ENCODE measurements at regions not wholly inside any gene's neighbourhood (a gene's known extent, or its start where the extent isn't known, plus 50 kb on each side); places are given as distances from the start of the nearest gene placed in this dataset.
A peak's percentile ranks its signal among the peaks of the same experiment; 100 is the strongest.

- no peak overlapping the region for H3K4me2 ChIP-seq (ENCODE audit: low read length)
Observed at GRCh38 chr14:98867726-98868125, 404.3 kb downstream of the BCL11B start.

GRCh38 chr14:98868866-98869265 lies 403.1 kb downstream of the BCL11B start:
- no peak overlapping the region for H4K12ac ChIP-seq (ENCODE audit: low read depth, low read length)
- H3K9me3 ChIP-seq (ENCODE audit: insufficient read depth, low read depth, low read length), result no peaks in the 10 kb centered on the region
- no peak overlapping the region for H4K8ac ChIP-seq (ENCODE audit: low read depth, low read length)
- DNase-seq, result no peak
- H3K4ac ChIP-seq (ENCODE audit: low read depth, low read length), result no peak overlapping the region
- no CpG with 5 or more reads among the region's 10 CpGs for WGBS (ENCODE audit: extremely low coverage, insufficient coverage, insufficient read length)
- no peak overlapping the region for H3K14ac ChIP-seq (ENCODE audit: low read length)
- H3K27me3 ChIP-seq (ENCODE audit: insufficient read depth, low read length), result no peaks in the 10 kb centered on the region
- H3K4me3 ChIP-seq (ENCODE audit: low read depth, low read length), result no peak overlapping the region
- no peak overlapping the region for H2AK5ac ChIP-seq (ENCODE audit: low read length)
- H3K79me2 ChIP-seq (ENCODE audit: control insufficient read depth, insufficient read depth, low read length, poor library complexity), result no peaks in the 10 kb centered on the region
- H2BK12ac ChIP-seq (ENCODE audit: low read length), result no peak overlapping the region
- H3K4me2 ChIP-seq (ENCODE audit: low read length), result no peak overlapping the region
- H3K4me1 ChIP-seq (ENCODE audit: control insufficient read depth in 1 of 2, insufficient read depth in 2 of 2, low read length in 2 of 2), result no peaks in the 10 kb centered on the region
- no peaks in the 10 kb centered on the region for H3K79me1 ChIP-seq (ENCODE audit: low read length)
- H2AFZ ChIP-seq (ENCODE audit: insufficient read depth, low read length, poor library complexity), result no peak overlapping the region
- H3K9ac ChIP-seq (ENCODE audit: low read length), result no peak overlapping the region
- H3K27ac ChIP-seq (ENCODE audit: low read depth, low read length), result no peak overlapping the region
- H4K91ac ChIP-seq (ENCODE audit: low read depth, low read length), result no peak overlapping the region
- no peaks in the 10 kb centered on the region for H3K36me3 ChIP-seq (ENCODE audit: control insufficient read depth in 1 of 2, insufficient read depth in 2 of 2, low read length in 2 of 2)
- H3K18ac ChIP-seq (ENCODE audit: low read length), result no peak overlapping the region
- no peak overlapping the region for H2BK120ac ChIP-seq (ENCODE audit: insufficient read depth, low read length, poor library complexity)
- no peak overlapping the region for H2BK5ac ChIP-seq (ENCODE audit: low read depth, low read length, poor library complexity)
- no peak overlapping the region for H3K23ac ChIP-seq (ENCODE audit: low read length)

More at GRCh38 chr14:98867726-98868125, 404.3 kb downstream of the BCL11B start:
- Histone ChIP-seq H3K27me3 (ENCODE audit: insufficient read depth, low read length) (no peaks in the 10 kb centered on the region), H2AK5ac (ENCODE audit: low read length) (no peak overlapping the region), H4K8ac (ENCODE audit: low read depth, low read length) (no peak overlapping the region), H2AFZ (ENCODE audit: insufficient read depth, low read length, poor library complexity) (no peak overlapping the region), H3K79me1 (ENCODE audit: low read length) (no peaks in the 10 kb centered on the region), H3K4me3 (ENCODE audit: low read depth, low read length) (no peak overlapping the region), H2BK120ac (ENCODE audit: insufficient read depth, low read length, poor library complexity) (no peak overlapping the region), H3K4ac (ENCODE audit: low read depth, low read length) (no peak overlapping the region), H3K18ac (ENCODE audit: low read length) (no peak overlapping the region), H3K27ac (ENCODE audit: low read depth, low read length) (no peak overlapping the region), H3K9me3 (ENCODE audit: insufficient read depth, low read depth, low read length) (no peaks in the 10 kb centered on the region), H3K4me1 (ENCODE audit: control insufficient read depth in 1 of 2, insufficient read depth in 2 of 2, low read length in 2 of 2) (no peaks in the 10 kb centered on the region), H3K14ac (ENCODE audit: low read length) (no peak overlapping the region), H3K79me2 (ENCODE audit: control insufficient read depth, insufficient read depth, low read length, poor library complexity) (no peaks in the 10 kb centered on the region), H3K23ac (ENCODE audit: low read length) (no peak overlapping the region), H2BK12ac (ENCODE audit: low read length) (no peak overlapping the region), H2BK5ac (ENCODE audit: low read depth, low read length, poor library complexity) (no peak overlapping the region), H4K91ac (ENCODE audit: low read depth, low read length) (no peak overlapping the region), H4K12ac (ENCODE audit: low read depth, low read length) (no peak overlapping the region), H3K36me3 (ENCODE audit: control insufficient read depth in 1 of 2, insufficient read depth in 2 of 2, low read length in 2 of 2) (no peaks in the 10 kb centered on the region), H3K9ac (ENCODE audit: low read length) (peak overlapping the region; percentile 31)
- DNase-seq, result no peak
- no CpG with 5 or more reads among the region's 9 CpGs for WGBS (ENCODE audit: extremely low coverage, insufficient coverage, insufficient read length)

- Histone ChIP-seq H3K18ac (ENCODE audit: low read length) (no peak overlapping the region), H2BK120ac (ENCODE audit: insufficient read depth, low read length, poor library complexity) (no peak overlapping the region), H3K4me1 (ENCODE audit: control insufficient read depth in 1 of 2, insufficient read depth in 2 of 2, low read length in 2 of 2) (no peaks in the 10 kb centered on the region), H3K4ac (ENCODE audit: low read depth, low read length) (no peak overlapping the region), H3K36me3 (ENCODE audit: control insufficient read depth in 1 of 2, insufficient read depth in 2 of 2, low read length in 2 of 2) (no peaks in the 10 kb centered on the region), H2BK5ac (ENCODE audit: low read depth, low read length, poor library complexity) (no peak overlapping the region), H3K9me3 (ENCODE audit: insufficient read depth, low read depth, low read length) (no peaks in the 10 kb centered on the region), H3K27ac (ENCODE audit: low read depth, low read length) (no peak overlapping the region), H3K79me2 (ENCODE audit: control insufficient read depth, insufficient read depth, low read length, poor library complexity) (no peaks in the 10 kb centered on the region), H3K4me3 (ENCODE audit: low read depth, low read length) (no peak overlapping the region), H2AK5ac (ENCODE audit: low read length) (no peak overlapping the region), H3K79me1 (ENCODE audit: low read length) (no peaks in the 10 kb centered on the region), H3K4me2 (ENCODE audit: low read length) (no peak overlapping the region), H3K27me3 (ENCODE audit: insufficient read depth, low read length) (no peaks in the 10 kb centered on the region), H4K8ac (ENCODE audit: low read depth, low read length) (no peak overlapping the region), H3K14ac (ENCODE audit: low read length) (no peak overlapping the region), H3K23ac (ENCODE audit: low read length) (no peak overlapping the region), H4K12ac (ENCODE audit: low read depth, low read length) (no peak overlapping the region), H2AFZ (ENCODE audit: insufficient read depth, low read length, poor library complexity) (no peak overlapping the region), H4K91ac (ENCODE audit: low read depth, low read length) (no peak overlapping the region), H2BK12ac (ENCODE audit: low read length) (no peak overlapping the region), H3K9ac (ENCODE audit: low read length) (no peak overlapping the region)
- no CpG with 5 or more reads among the region's 2 CpGs for WGBS (ENCODE audit: extremely low coverage, insufficient coverage, insufficient read length)
- no peak for DNase-seq
Observed at GRCh38 chr14:98871796-98872195, 400.2 kb downstream of the BCL11B start.

- Histone ChIP-seq H3K4me1 (ENCODE audit: control insufficient read depth in 1 of 2, insufficient read depth in 2 of 2, low read length in 2 of 2) (no peaks in the 10 kb centered on the region), H4K12ac (ENCODE audit: low read depth, low read length) (no peak overlapping the region), H3K4me3 (ENCODE audit: low read depth, low read length) (no peak overlapping the region), H3K27ac (ENCODE audit: low read depth, low read length) (no peak overlapping the region), H3K27me3 (ENCODE audit: insufficient read depth, low read length) (no peaks in the 10 kb centered on the region), H3K14ac (ENCODE audit: low read length) (no peak overlapping the region), H3K36me3 (ENCODE audit: control insufficient read depth in 1 of 2, insufficient read depth in 2 of 2, low read length in 2 of 2) (no peaks in the 10 kb centered on the region), H3K4me2 (ENCODE audit: low read length) (no peak overlapping the region), H2AK5ac (ENCODE audit: low read length) (no peak overlapping the region), H2BK5ac (ENCODE audit: low read depth, low read length, poor library complexity) (no peak overlapping the region), H3K23ac (ENCODE audit: low read length) (no peak overlapping the region), H4K8ac (ENCODE audit: low read depth, low read length) (no peak overlapping the region), H3K79me2 (ENCODE audit: control insufficient read depth, insufficient read depth, low read length, poor library complexity) (no peaks in the 10 kb centered on the region), H3K79me1 (ENCODE audit: low read length) (no peaks in the 10 kb centered on the region), H4K91ac (ENCODE audit: low read depth, low read length) (no peak overlapping the region), H3K9ac (ENCODE audit: low read length) (no peak overlapping the region), H3K18ac (ENCODE audit: low read length) (no peak overlapping the region), H2BK12ac (ENCODE audit: low read length) (no peak overlapping the region), H3K4ac (ENCODE audit: low read depth, low read length) (no peak overlapping the region), H2BK120ac (ENCODE audit: insufficient read depth, low read length, poor library complexity) (no peak overlapping the region), H2AFZ (ENCODE audit: insufficient read depth, low read length, poor library complexity) (no peak overlapping the region), H3K9me3 (ENCODE audit: insufficient read depth, low read depth, low read length) (no peaks in the 10 kb centered on the region)
- no CpG with 5 or more reads among the region's 1 CpG for WGBS (ENCODE audit: extremely low coverage, insufficient coverage, insufficient read length)
- DNase-seq, result no peak
Observed at GRCh38 chr14:98877065-98877464, 394.9 kb downstream of the BCL11B start.
